HG03342 (cell line): ENCODE measurements at regions not wholly inside any gene's neighbourhood (a gene's known extent, or its start where the extent isn't known, plus 50 kb on each side); places are given as distances from the start of the nearest gene placed in this dataset.
"Not testable (repeated sequence)": the region's sequence is repeated elsewhere in the genome, so short reads cannot be mapped to it uniquely, and the experiment has no call there.

ENCODE experiments used
- ATAC-seq: cut with Tn5 transposase; IDR thresholded peaks from one replicate; pipeline ENCODE4 v1.9.1; 2021; ENCODE audit warnings: mild to moderate bottlenecking, moderate library complexity; ENCODE audit not compliant: unreplicated experiment

GRCh38 chr6:78380541-78380940 lies 486.8 kb upstream of the IRAK1BP1 start:
- no peak for ATAC-seq

DNA sequence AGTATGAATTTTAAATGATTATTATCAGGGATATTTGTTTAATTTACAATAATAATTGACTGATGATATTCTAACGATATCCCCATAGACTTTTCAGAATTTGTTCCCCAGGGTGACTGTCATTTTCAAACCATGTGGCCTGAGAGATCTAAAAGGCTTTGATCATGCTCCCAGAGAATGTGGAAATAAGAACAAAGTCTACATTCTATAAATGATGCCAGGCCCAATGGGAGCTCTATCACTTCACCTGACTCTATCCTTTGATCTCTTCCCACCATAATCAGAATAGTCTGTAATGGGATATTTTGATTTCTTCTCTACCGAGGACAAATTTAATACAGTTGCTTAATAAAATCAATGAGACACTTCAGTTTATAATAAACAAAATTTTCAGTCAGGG lies 483.4 kb upstream of the IRAK1BP1 start:
- no peak for ATAC-seq

- not testable (repeated sequence) for ATAC-seq
These were observed 480.5 kb upstream of the IRAK1BP1 start for GRCh38 chr6:78386854-78387253.

DNA sequence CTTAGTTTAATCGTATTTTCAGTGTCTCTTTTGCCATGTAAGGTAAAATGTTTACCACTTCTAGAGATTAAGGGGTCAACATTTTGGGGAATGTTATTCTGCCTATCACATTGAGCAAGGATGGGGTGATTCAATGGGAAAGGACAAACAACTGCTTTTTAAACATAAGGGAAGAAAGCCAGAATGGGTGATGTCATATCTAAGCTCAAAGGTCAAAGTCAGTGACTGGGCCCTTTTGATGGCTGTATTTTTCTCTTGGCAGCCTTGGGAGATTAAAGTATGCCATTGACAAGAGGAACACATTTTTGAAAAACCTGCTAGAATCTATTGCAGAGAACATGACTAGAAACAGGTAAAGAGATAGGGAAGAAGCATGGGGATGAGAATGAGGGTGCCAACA lies 477.3 kb upstream of the IRAK1BP1 start:
- no peak for ATAC-seq

DNA sequence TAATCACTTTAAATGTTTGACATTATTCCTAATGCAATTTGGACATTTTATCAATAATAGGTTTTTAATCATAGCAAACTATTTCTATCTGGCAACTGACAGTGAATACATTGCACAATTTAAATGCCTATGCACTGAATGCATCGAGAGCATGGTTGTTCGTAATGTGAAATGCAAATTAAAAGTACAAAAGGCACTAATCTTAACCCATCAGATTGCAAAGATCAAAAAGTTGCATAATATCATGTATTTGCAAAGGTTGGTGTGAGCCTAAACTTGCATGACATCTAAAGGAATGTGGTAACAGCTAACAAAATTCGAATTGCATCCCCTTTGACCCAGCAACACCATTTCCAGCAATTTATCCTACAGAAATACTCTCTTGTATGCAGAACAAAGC lies 469.9 kb upstream of the IRAK1BP1 start:
- no peak for ATAC-seq

DNA sequence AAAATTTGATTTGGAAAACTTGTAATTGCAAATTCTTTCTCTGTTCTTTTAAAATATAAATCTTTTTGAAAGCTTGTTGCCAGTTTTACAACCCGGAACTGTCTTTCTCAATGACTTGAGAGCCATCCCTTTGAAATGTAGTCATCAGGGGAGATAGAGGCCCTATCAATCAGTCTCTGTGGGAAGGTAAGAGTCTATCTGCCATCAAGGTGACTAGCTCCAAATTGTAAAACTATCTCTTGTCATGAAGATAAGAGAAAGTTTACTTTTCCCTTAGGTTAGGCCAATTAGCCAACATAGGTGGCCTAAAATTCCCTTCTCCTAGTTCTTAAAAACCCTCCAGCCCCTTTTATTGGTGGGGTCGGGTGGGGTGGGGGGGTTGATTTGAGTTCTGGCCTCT lies 469.1 kb upstream of the IRAK1BP1 start:
- ATAC-seq = no peak

DNA sequence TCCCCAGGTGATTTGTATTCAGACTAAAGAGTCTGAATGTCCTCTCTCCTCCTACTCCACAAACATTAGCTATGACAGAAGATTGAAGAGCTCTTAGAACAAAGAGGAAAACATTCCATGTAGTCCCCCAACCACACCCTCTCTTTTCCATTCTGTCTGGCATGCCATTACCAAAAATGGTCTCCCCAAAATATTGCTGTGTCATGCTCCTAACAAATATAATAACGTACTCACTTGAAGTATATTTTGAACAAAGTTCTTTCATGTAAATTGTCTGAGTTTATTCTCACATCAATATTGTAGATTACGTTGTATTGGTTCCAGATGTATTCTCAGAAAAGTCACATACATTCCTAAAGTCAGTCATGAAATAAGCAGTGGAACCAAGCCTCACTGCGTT lies 467.3 kb upstream of the IRAK1BP1 start:
- ATAC-seq = no peak

DNA sequence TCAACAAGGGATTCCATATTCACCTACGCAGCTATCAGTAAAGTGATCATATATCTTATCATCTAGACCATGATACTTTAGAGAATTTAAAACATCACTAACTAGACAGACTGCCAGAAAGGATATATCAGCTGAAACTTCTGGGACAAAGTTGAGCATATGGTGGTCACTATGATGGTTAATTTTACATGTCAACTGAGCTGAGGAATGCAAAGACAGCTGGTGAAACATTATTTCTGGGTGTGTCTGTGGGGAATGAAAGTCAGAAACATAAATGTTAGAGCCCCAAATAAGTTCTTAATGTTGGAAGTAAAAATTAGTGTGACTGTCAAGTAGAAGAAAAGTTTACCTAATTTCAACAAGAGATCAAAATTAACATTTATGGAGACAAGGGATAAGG lies 440.0 kb upstream of the IRAK1BP1 start:
- no peak for ATAC-seq

- ATAC-seq = no peak
These were observed 436.8 kb upstream of the IRAK1BP1 start for GRCh38 chr6:78430521-78430920.

- ATAC-seq = no peak
These were observed 431.7 kb upstream of the IRAK1BP1 start for GRCh38 chr6:78435671-78436070.

- no peak for ATAC-seq
These were observed 431.0 kb upstream of the IRAK1BP1 start for GRCh38 chr6:78436335-78436734.

GRCh38 chr6:78438135-78438534 lies 429.2 kb upstream of the IRAK1BP1 start:
- no peak for ATAC-seq

DNA sequence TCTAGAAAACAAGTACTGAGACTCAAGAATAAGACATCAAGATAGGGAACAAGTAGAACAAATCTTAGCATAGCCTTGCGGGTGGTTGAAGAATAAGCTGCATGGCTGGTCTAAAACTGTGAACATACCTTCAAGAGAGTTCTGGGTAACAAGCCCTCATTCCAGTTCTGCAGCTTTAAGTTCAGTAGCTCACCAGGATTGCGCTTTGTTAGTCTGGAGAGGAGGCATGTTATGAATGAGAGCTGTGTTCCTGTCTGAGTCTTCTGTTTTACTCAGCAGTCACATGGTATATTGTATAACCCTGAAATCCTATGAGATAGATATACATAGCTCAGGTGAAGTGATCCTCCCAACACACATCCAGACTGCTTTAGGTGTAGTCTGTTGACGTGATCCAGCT lies 406.6 kb upstream of the IRAK1BP1 start:
- ATAC-seq = no peak

DNA sequence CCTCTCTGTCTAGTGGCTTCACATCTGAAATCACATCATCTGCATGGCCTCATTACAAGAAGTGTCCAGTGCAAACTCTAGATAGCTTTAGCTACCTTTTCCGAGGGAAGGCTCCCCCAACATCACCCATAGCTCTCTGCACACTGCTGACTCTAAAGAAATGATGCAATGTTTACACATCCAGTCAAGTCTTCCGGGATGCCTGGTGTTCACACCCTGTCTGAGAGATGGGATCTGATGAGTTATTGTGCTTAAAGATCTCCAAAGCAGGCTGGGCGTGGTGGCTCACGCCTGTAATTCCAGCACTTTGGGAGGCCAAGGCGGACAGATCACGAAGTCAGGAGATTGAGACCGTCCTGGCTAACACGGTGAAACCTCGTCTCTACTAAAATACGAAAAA lies 404.6 kb upstream of the IRAK1BP1 start:
- ATAC-seq = no peak

GRCh38 chr6:78465059-78465634 lies 402.2 kb upstream of the IRAK1BP1 start:
- ATAC-seq = no peak

DNA sequence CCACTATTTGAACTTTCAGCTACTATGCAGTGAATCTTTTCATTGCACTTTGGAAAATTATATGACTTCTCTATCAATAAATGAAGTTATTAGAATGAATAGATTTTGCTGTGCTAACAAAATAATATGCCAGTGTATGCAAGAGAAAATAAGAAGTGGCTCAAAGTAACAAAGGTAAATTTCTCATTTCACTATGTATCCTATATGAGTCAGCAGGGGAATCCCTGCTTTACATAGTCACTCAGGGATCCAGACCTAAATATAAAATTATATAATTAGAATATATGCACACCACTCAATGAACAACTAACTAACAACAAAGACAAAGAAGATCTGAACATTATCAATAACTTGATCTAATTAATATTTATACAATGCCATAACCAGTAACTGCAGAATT lies 390.8 kb upstream of the IRAK1BP1 start:
- no peak for ATAC-seq

- no peak for ATAC-seq
These were observed 384.4 kb upstream of the IRAK1BP1 start for GRCh38 chr6:78482801-78483552.

- ATAC-seq = no peak
These were observed 383.7 kb upstream of the IRAK1BP1 start for GRCh38 chr6:78483553-78484197.

GRCh38 chr6:78484198-78485064 lies 382.9 kb upstream of the IRAK1BP1 start:
- ATAC-seq = no peak

DNA sequence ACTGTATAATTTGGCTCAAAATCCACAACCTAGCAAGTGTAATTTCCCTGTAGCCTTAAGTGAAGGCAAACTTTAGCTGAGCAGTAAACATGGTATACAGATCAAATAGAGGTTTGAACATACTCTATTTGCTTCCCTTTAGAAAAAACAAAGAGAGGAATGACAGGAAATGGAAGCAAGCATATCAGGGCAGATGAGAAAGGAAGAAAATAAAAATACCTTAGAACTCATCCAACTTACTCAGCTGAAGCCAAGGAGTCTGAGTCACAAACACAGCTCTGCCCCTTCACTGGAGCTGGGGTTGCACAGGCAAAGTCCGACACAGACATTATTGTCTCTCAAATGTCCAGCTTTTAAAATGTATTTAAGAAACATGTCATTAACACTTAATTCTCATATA lies 379.9 kb upstream of the IRAK1BP1 start:
- no peak for ATAC-seq

DNA sequence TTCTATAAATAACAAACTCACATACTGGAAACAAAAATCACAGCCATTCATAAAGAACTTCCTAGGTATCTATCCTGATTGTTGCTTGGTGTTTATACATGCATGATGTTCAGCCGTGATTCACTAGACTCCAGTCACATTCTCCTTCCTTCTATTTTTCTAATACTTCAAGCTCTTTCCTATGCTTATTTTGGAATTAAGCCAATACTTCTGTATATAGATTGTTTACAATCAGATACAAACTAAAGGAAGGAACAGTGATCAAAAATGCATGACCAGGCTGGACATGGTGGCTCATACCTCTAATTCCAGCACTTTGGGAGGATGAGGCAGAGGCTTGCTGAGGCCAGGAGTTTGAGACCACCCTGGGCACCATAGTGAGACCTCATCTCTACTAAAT lies 377.5 kb upstream of the IRAK1BP1 start:
- no peak for ATAC-seq
